ENCODE measurements at regions not wholly inside any gene's neighbourhood (a gene's known extent, or its start where the extent isn't known, plus 50 kb on each side); places are given as distances from the start of the nearest gene placed in this dataset.

GRCh38 chr3:99365396-99365795, 273.0 kb upstream of the COL8A1 start:
- no peak for DNase-seq

GRCh38 chr3:99357131-99357530, 281.3 kb upstream of the COL8A1 start:
- DNase-seq = no peak

GRCh38 chr3:99356696-99357095, 281.7 kb upstream of the COL8A1 start:
- no peak for DNase-seq

- DNase-seq = no peak
Observed at GRCh38 chr3:99355465-99355864, 282.9 kb upstream of the COL8A1 start.

GRCh38 chr3:99352811-99353210, 285.6 kb upstream of the COL8A1 start:
- no peak for DNase-seq

GRCh38 chr3:99351122-99351521, 287.3 kb upstream of the COL8A1 start:
- no peak for DNase-seq

- DNase-seq = peak; percentile 3
Observed at GRCh38 chr3:99348451-99348850, 289.9 kb upstream of the COL8A1 start.

- no peak for DNase-seq
Observed at GRCh38 chr3:99344216-99344615, 294.2 kb upstream of the COL8A1 start.

GRCh38 chr3:99342383-99342782, 296.0 kb upstream of the COL8A1 start:
- no peak for DNase-seq

- DNase-seq = no peak
Observed at GRCh38 chr3:99339222-99339621, 299.2 kb upstream of the COL8A1 start.

GRCh38 chr3:99332718-99333117, 305.7 kb upstream of the COL8A1 start:
- no peak for DNase-seq

GRCh38 chr3:99332276-99332675, 306.1 kb upstream of the COL8A1 start:
- no peak for DNase-seq

- no peak for DNase-seq
Observed at GRCh38 chr3:99330924-99331532, 307.4 kb upstream of the COL8A1 start.

GRCh38 chr3:99330281-99330680, 308.1 kb upstream of the COL8A1 start:
- DNase-seq = no peak

GRCh38 chr3:99325402-99325801, 313.0 kb upstream of the COL8A1 start:
- no peak for DNase-seq

- DNase-seq = no peak
Observed at GRCh38 chr3:99324636-99325203, 313.7 kb upstream of the COL8A1 start.

GRCh38 chr3:99323940-99324339, 314.5 kb upstream of the COL8A1 start:
- DNase-seq = no peak

GRCh38 chr3:99322551-99322950, 315.8 kb upstream of the COL8A1 start:
- no peak for DNase-seq

- DNase-seq = no peak
Observed at GRCh38 chr3:99321261-99321660, 317.1 kb upstream of the COL8A1 start.

- DNase-seq = no peak
Observed at GRCh38 chr3:99319961-99320360, 318.4 kb upstream of the COL8A1 start.

- DNase-seq = no peak
Observed at GRCh38 chr3:99319450-99319849, 318.9 kb upstream of the COL8A1 start.

GRCh38 chr3:99317201-99317600, 321.2 kb upstream of the COL8A1 start:
- no peak for DNase-seq

- DNase-seq = no peak
Observed at GRCh38 chr3:99315896-99316295, 322.5 kb upstream of the COL8A1 start.

- no peak for DNase-seq
Observed at GRCh38 chr3:99313485-99313884, 324.9 kb upstream of the COL8A1 start.

GRCh38 chr3:99298661-99299060, 339.7 kb upstream of the COL8A1 start:
- DNase-seq = no peak
